ENCODE measurements at regions not wholly inside any gene's neighbourhood (a gene's known extent, or its start where the extent isn't known, plus 50 kb on each side); places are given as distances from the start of the nearest gene placed in this dataset.

DNA sequence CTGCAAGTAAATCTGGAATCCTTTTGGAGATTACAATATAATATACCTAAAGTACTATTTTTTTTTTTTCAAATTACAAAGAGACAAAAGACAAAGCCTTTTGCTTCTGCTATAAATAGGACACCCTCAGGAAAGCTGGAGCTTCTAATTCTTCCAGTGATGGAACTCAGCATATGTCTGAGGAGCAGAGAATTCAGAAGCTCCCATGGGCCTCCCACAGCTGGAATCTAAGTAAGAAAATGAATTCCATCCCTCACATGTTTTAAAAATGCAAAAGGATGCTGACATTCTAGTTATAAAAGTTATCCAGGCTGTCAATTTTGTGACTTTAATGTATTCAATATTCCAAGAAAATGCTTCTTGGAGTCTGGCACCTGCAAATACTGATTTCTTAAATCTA, 571.3 kb upstream of the LRRTM4 start:
- Mint-ChIP-seq H3K4me1 (ENCODE audit: unreplicated experiment) (no peaks in the 10 kb centered on the region), H3K9me3 (ENCODE audit: unreplicated experiment) (no peaks in the 10 kb centered on the region), H3K27me3 (ENCODE audit: unreplicated experiment) (peaks cover 3% of the 10 kb centered on the region), H3K4me3 (ENCODE audit: unreplicated experiment) (no peak overlapping the region), H3K36me3 (ENCODE audit: low read depth, unreplicated experiment) (no peaks in the 10 kb centered on the region), H3K27ac (ENCODE audit: unreplicated experiment) (no peak overlapping the region)
- TF ChIP-seq, protein P1, sequence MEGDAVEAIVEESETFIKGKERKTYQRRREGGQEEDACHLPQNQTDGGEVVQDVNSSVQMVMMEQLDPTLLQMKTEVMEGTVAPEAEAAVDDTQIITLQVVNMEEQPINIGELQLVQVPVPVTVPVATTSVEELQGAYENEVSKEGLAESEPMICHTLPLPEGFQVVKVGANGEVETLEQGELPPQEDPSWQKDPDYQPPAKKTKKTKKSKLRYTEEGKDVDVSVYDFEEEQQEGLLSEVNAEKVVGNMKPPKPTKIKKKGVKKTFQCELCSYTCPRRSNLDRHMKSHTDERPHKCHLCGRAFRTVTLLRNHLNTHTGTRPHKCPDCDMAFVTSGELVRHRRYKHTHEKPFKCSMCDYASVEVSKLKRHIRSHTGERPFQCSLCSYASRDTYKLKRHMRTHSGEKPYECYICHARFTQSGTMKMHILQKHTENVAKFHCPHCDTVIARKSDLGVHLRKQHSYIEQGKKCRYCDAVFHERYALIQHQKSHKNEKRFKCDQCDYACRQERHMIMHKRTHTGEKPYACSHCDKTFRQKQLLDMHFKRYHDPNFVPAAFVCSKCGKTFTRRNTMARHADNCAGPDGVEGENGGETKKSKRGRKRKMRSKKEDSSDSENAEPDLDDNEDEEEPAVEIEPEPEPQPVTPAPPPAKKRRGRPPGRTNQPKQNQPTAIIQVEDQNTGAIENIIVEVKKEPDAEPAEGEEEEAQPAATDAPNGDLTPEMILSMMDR (IDR thresholded peaks at IDR 0.05; ENCODE audit: unreplicated experiment): no peak
- DNase-seq (ENCODE audit: low spot score): no peak

DNA sequence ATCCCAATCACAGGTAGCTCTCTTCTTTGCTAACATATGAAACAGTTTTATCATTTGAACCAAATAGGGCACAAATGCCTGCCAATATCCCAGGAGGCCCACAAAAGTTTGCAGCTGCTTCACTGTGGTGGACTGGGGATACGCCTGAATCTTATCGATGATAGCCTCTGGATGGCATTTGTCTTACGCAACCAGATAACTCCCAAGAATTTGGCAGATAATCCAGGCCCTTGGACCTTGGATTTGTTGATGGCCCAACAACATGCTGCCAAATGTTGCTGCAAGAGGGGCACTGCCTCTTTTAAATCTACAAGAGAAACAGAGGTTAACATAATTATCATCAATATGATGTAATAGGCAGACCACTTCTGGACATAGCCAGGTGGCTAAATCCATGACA, 587.1 kb upstream of the LRRTM4 start:
- Mint-ChIP-seq H3K36me3 (ENCODE audit: low read depth, unreplicated experiment) (no peaks in the 10 kb centered on the region), H3K27ac (ENCODE audit: unreplicated experiment) (no peak overlapping the region), H3K27me3 (ENCODE audit: unreplicated experiment) (no peaks in the 10 kb centered on the region), H3K9me3 (ENCODE audit: unreplicated experiment) (no peaks in the 10 kb centered on the region), H3K4me1 (ENCODE audit: unreplicated experiment) (no peaks in the 10 kb centered on the region), H3K4me3 (ENCODE audit: unreplicated experiment) (no peak overlapping the region)
- no peak for DNase-seq (ENCODE audit: low spot score)
- TF ChIP-seq, protein P1 (IDR thresholded peaks at IDR 0.05; ENCODE audit: unreplicated experiment): no peak

DNA sequence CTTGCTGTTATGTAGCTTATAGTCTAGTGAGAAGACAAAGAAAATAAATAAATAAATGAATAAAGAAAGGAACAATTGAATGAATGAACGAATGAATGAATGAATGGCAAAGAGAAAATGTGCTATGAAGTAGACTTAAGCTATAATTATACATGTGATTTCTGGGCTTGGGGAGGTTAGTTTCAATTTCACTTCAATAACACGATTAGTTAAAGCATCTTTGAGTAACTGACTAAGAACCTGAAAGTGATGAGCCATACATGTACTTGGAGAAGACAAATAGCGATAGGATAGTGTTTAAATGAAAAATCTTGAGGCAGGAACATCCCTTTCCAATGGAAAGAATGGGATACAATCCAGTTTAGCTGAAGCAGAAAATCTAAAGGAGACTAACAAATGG, 593.1 kb upstream of the LRRTM4 start:
- Mint-ChIP-seq H3K27me3 (ENCODE audit: unreplicated experiment) (no peaks in the 10 kb centered on the region), H3K4me1 (ENCODE audit: unreplicated experiment) (no peaks in the 10 kb centered on the region), H3K27ac (ENCODE audit: unreplicated experiment) (no peak overlapping the region), H3K36me3 (ENCODE audit: low read depth, unreplicated experiment) (no peaks in the 10 kb centered on the region), H3K9me3 (ENCODE audit: unreplicated experiment) (no peaks in the 10 kb centered on the region), H3K4me3 (ENCODE audit: unreplicated experiment) (no peak overlapping the region)
- TF ChIP-seq, protein P1 (IDR thresholded peaks at IDR 0.05; ENCODE audit: unreplicated experiment): no peak
- no peak for DNase-seq (ENCODE audit: low spot score)

DNA sequence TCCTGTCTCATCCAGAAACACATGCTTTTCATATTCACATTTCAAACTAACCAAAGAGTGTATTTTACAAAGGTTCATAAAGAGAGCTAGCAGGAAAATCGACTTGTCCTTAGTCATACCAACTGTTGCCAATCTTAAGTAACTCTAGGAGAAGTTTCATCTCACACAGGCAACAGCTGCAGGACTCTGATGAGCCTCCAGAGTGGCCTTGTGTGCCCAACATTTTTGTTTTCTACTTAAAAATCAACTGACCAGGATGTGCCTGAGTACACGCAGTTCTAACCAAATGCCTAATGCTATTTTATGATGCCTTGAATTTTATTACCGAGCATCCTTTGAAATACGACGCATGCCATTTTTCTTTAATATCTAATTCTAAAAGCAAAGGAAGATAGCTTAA, 595.9 kb upstream of the LRRTM4 start:
- H3K4me3 Mint-ChIP-seq (ENCODE audit: unreplicated experiment): no peak overlapping the region
- no peaks in the 10 kb centered on the region for H3K4me1 Mint-ChIP-seq (ENCODE audit: unreplicated experiment)
- no peaks in the 10 kb centered on the region for H3K27me3 Mint-ChIP-seq (ENCODE audit: unreplicated experiment)
- H3K9me3 Mint-ChIP-seq (ENCODE audit: unreplicated experiment): no peaks in the 10 kb centered on the region
- DNase-seq (ENCODE audit: low spot score): no peak
- no peak overlapping the region for H3K27ac Mint-ChIP-seq (ENCODE audit: unreplicated experiment)
- no peaks in the 10 kb centered on the region for H3K36me3 Mint-ChIP-seq (ENCODE audit: low read depth, unreplicated experiment)
- TF ChIP-seq, protein P1 (IDR thresholded peaks at IDR 0.05; ENCODE audit: unreplicated experiment): no peak

DNA sequence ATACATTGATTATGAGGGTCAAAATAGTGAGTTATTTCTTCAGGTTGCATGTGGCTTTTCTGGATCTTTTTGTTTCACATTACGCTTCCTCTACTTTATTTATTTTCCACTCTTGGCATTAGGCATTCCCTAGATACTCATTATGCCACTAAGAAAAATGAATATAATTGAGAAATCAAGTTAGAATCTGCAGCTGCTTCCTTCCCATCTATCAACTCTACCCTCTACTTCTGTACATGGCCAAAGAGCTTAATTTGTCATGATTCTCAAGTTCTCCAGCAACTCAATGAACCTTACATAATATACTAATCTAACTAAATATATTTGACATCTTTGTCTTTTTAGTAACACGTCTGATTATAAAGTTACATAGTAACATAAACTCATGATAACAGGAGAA, 598.1 kb upstream of the LRRTM4 start:
- DNase-seq (ENCODE audit: low spot score): no peak
- Mint-ChIP-seq H3K4me1 (ENCODE audit: unreplicated experiment) (no peaks in the 10 kb centered on the region), H3K9me3 (ENCODE audit: unreplicated experiment) (no peaks in the 10 kb centered on the region), H3K4me3 (ENCODE audit: unreplicated experiment) (no peak overlapping the region), H3K27me3 (ENCODE audit: unreplicated experiment) (no peaks in the 10 kb centered on the region), H3K27ac (ENCODE audit: unreplicated experiment) (no peak overlapping the region), H3K36me3 (ENCODE audit: low read depth, unreplicated experiment) (no peaks in the 10 kb centered on the region)
- TF ChIP-seq, protein P1 (IDR thresholded peaks at IDR 0.05; ENCODE audit: unreplicated experiment): no peak

Data from endothelial cell (in vitro differentiated cells).